ENCODE measurements at regions not wholly inside any gene's neighbourhood (a gene's known extent, or its start where the extent isn't known, plus 50 kb on each side); places are given as distances from the start of the nearest gene placed in this dataset.

DNA sequence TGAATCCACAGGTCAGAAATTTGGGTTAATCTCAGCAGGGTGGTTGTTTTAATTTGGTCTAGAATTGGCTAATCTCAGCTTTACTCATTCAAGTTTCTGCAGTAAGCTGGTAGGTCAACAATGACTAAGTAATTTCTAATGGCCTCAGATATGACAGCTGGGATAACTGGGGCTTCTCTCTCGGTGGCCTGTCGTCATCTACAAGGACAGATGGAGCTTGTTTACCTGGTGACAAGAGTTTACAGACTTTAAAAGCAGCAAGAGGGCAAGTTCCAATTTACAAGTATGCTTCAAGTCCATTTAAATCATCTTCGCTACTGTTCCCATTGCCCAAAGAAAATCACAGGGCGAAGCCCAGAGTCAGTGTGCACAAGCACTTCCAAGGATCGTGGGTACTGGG is 453.9 kb downstream of the PDHA2 start:
- Histone ChIP-seq H2BK5ac (ENCODE audit: low read depth, low read length, poor library complexity, severe bottlenecking) (no peak overlapping the region), H3K18ac (ENCODE audit: low read depth, low read length) (no peak overlapping the region), H2BK120ac (ENCODE audit: low read depth, low read length) (no peak overlapping the region), H2AK9ac (replicated peaks; ENCODE audit: low read depth, low read length, poor library complexity) (no peak overlapping the region), H3K4ac (ENCODE audit: low read depth, low read length) (no peak overlapping the region), H4K91ac (ENCODE audit: insufficient read depth, low read depth, low read length) (no peak overlapping the region), H4K8ac (ENCODE audit: low read depth in 2 of 2, low read length in 2 of 2) (no peak overlapping the region), H3K9me1 (ENCODE audit: insufficient read depth, low read length) (no peaks in the 10 kb centered on the region), H3K4me3 (ENCODE audit: insufficient read depth, low read depth, low read length) (no peak overlapping the region), H3K14ac (replicated peaks; ENCODE audit: low read depth, low read length) (no peak overlapping the region), H3K27me3 (ENCODE audit: control insufficient read depth, insufficient read depth, low read length) (no peaks in the 10 kb centered on the region), H2AK5ac (ENCODE audit: low read depth, low read length) (no peak overlapping the region), H3K56ac (ENCODE audit: extremely low read depth, insufficient read depth, low read length) (no peak overlapping the region), H3K9me3 (ENCODE audit: control insufficient read depth, insufficient read depth, low read length) (peaks cover 2% of the 10 kb centered on the region), H3K4me2 (ENCODE audit: low read depth, low read length) (no peak overlapping the region), H3K9ac (ENCODE audit: low read depth, low read length) (no peak overlapping the region), H4K5ac (ENCODE audit: low read depth, low read length) (no peak overlapping the region), H3K36me3 (ENCODE audit: control insufficient read depth, insufficient read depth, low read length) (no peaks in the 10 kb centered on the region), H3K4me1 (ENCODE audit: control insufficient read depth, insufficient read depth, low read length) (no peaks in the 10 kb centered on the region), H2AFZ (replicated peaks; ENCODE audit: low read length, poor library complexity) (no peak overlapping the region), H3K23ac (ENCODE audit: low read depth, low read length) (no peak overlapping the region), H4K20me1 (ENCODE audit: insufficient read depth, low read length) (no peaks in the 10 kb centered on the region), H3K27ac (ENCODE audit: insufficient read depth, low read length) (no peak overlapping the region), H3K79me1 (ENCODE audit: low read depth in 1 of 2, low read length in 2 of 2) (no peaks in the 10 kb centered on the region), H2BK20ac (ENCODE audit: low read depth, low read length) (no peak overlapping the region), H2BK15ac (ENCODE audit: low read depth, low read length) (no peak overlapping the region)
- intact Hi-C loops (cut with micrococcal nuclease), result no loop called here
- dilution Hi-C loops (cut with HindIII; ENCODE audit: low sequenced_read_pairs, unreplicated experiment), result no loop called here
- POLR2A ChIA-PET (ENCODE audit: unreplicated experiment), result no interaction called here
- CTCF ChIA-PET, result no interaction called here
- TF ChIP-seq RAD21 (IDR thresholded peaks at IDR 0.05; ENCODE audit: low read length), result no peak
- TF ChIP-seq FOS (IDR thresholded peaks at IDR 0.05; ENCODE audit: low read depth, low read length), result no peak
- no peak for TF ChIP-seq POLR2A (IDR thresholded peaks at IDR 0.05; ENCODE audit: low read depth, low read length)
- TF ChIP-seq MAZ (IDR thresholded peaks at IDR 0.05; ENCODE audit: borderline replicate concordance, low read depth, low read length), result no peak
- TF ChIP-seq, protein P1, sequence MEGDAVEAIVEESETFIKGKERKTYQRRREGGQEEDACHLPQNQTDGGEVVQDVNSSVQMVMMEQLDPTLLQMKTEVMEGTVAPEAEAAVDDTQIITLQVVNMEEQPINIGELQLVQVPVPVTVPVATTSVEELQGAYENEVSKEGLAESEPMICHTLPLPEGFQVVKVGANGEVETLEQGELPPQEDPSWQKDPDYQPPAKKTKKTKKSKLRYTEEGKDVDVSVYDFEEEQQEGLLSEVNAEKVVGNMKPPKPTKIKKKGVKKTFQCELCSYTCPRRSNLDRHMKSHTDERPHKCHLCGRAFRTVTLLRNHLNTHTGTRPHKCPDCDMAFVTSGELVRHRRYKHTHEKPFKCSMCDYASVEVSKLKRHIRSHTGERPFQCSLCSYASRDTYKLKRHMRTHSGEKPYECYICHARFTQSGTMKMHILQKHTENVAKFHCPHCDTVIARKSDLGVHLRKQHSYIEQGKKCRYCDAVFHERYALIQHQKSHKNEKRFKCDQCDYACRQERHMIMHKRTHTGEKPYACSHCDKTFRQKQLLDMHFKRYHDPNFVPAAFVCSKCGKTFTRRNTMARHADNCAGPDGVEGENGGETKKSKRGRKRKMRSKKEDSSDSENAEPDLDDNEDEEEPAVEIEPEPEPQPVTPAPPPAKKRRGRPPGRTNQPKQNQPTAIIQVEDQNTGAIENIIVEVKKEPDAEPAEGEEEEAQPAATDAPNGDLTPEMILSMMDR (conservative IDR thresholded peaks at IDR 0.05; ENCODE audit: low read depth, low read length), result no peak
- no peak for TF ChIP-seq SMC3 (IDR thresholded peaks at IDR 0.05; ENCODE audit: low read depth, low read length)
- TF ChIP-seq RCOR1 (IDR thresholded peaks at IDR 0.05; ENCODE audit: insufficient replicate concordance, low read length), result no peak
- no peak for TF ChIP-seq ELK1 (IDR thresholded peaks at IDR 0.05; ENCODE audit: borderline replicate concordance, low read depth, low read length)
- no peak for TF ChIP-seq BHLHE40 (IDR thresholded peaks at IDR 0.05; ENCODE audit: low read depth, low read length)
- no peak for TF ChIP-seq MAFK (IDR thresholded peaks at IDR 0.05; ENCODE audit: low read depth, low read length)
- TF ChIP-seq RFX5 (IDR thresholded peaks at IDR 0.05; ENCODE audit: low read depth, low read length), result no peak
- no peak for TF ChIP-seq MXI1 (IDR thresholded peaks at IDR 0.05; ENCODE audit: borderline replicate concordance, low read depth, low read length)
- TF ChIP-seq NFE2L2 (IDR thresholded peaks at IDR 0.05; ENCODE audit: low read depth, low read length), result no peak
- no peak for TF ChIP-seq CHD1 (IDR thresholded peaks at IDR 0.05; ENCODE audit: low read depth, low read length)
- TF ChIP-seq, protein P2, sequence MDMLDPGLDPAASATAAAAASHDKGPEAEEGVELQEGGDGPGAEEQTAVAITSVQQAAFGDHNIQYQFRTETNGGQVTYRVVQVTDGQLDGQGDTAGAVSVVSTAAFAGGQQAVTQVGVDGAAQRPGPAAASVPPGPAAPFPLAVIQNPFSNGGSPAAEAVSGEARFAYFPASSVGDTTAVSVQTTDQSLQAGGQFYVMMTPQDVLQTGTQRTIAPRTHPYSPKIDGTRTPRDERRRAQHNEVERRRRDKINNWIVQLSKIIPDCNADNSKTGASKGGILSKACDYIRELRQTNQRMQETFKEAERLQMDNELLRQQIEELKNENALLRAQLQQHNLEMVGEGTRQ (IDR thresholded peaks at IDR 0.05; ENCODE audit: low read depth, low read length), result no peak
- TF ChIP-seq CEBPB (IDR thresholded peaks at IDR 0.05; ENCODE audit: low read depth, low read length), result no peak
- no peak for ATAC-seq (ENCODE audit: low read depth)
- in situ Hi-C loops (cut with MboI; ENCODE audit: low sequenced_read_pairs), result no loop called here
- no peak for DNase-seq
- no TSS peak for BruUV-seq (replicated peaks)
- no CpG with 5 or more reads among the region's 5 CpGs for WGBS, 2 experiments (ENCODE audit: extremely low coverage in 2 of 2, insufficient read length in 1 of 2)
